GM19328 (cell line): ENCODE measurements at regions not wholly inside any gene's neighbourhood (a gene's known extent, or its start where the extent isn't known, plus 50 kb on each side); places are given as distances from the start of the nearest gene placed in this dataset.

ENCODE experiments used
- ATAC-seq: cut with Tn5 transposase; IDR thresholded peaks from one replicate; pipeline ENCODE4 v1.9.1; 2021; ENCODE audit warnings: mild to moderate bottlenecking, moderate library complexity; ENCODE audit not compliant: unreplicated experiment

DNA sequence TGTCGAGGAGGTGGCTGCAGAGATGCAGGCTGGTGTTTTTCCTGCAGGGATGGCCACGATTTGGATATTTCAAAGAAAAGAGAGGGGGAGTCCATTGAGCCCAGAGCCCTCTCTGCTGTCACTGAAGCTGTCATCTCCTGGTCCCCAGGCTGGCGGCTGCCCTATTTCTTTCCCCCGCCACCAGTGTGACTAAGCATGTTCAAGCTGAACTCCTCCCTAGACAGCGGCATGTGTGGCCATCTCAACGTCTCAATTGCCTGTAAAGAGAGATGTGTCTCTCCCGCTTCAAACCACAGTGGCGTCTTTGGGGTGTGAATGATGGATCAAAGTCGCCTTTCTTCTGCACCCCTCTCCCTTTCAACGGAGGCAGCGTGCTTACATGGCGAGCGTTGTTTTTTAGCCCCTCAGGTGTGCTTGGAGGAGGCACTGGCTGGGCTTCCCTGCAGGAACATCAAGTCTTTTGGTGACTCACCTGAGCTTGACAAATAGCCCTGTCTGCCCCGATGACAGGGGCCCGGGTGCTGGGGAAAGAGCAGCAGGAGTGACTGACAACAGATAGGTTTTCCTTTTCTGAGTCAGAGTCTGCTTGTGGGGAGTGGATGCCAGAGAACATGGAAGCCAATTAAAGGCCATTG is 346.4 kb upstream of the AJAP1 start:
- ATAC-seq: no peak

DNA sequence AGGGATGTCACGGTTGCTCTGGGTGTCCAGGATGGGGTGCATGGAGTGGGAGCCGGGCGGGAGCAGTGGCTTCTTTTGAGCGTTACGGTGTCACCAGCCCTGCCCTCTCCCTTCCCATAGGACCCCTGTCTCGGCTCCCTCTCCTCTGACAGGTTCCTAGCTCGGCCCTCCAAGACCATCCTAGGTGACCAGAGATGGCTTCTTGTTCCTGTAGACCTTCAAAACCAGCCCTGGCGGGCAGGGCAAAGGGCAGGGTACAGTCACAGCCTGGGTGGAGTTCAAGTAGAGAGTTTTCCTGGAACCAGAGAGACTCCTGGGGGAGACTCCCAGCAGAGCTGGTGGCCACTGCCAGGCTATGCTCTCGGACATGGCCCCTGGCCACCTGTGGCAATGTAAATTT is 345.6 kb upstream of the AJAP1 start:
- no peak for ATAC-seq

DNA sequence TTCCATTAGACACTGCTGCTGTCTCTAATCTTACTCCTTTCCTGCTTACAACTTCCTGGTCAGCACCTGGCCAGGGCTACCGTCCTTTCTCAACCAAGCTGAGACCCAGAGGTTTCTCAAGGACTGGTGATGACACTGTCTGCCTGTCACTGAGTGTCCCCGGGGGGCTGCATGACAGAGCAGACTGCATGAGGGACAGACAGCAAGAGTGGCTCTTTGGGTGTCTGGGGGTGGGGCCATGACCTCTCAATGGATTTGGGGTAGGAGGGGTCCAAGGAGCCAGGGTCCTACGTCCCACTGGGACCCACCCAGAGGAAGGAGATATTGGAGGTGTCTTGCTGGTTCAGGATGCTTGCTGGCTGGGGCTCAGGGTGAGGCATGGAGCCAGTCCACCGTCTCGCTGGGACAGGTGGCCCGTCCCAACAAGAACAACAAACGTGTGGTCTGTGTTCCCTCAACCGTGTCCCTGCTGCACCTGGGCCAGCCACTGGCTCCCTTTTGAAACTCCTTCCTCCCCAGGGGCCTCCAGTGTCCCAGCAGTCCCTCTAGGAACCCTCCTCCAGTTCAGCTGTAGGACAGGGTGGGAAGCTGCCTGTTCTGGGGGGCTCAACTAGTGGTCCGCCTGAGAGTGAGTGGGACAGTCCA is 344.6 kb upstream of the AJAP1 start:
- no peak for ATAC-seq

- ATAC-seq: no peak
Measured at GRCh38 chr1:4310396-4310923, 343.9 kb upstream of the AJAP1 start.

- ATAC-seq: no peak
Measured at GRCh38 chr1:4312024-4312423, 342.4 kb upstream of the AJAP1 start.

- ATAC-seq: no peak
Measured at GRCh38 chr1:4315202-4315601, 339.2 kb upstream of the AJAP1 start.

GRCh38 chr1:4317207-4317606 is 337.2 kb upstream of the AJAP1 start:
- no peak for ATAC-seq

DNA sequence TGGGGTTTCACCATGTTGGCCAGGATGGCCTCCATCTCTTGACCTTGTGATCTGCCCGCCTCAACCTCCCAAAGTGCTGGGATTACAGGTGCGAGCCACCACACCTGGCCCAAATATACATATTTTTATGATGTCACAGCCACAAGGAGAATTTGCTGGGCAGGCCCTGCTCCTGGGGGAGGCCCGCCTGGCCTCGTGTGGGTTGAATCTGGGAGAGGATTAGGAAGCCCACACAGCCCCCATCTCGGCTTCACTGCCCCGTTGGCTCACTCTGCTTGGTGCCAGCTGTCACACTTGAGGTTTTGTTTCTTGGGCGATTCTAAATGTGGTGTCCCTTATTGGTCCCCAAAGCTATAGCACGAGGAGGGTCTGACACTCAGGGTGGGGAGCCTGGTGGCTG is 335.7 kb upstream of the AJAP1 start:
- ATAC-seq: no peak

GRCh38 chr1:4319496-4319895 is 334.9 kb upstream of the AJAP1 start:
- no peak for ATAC-seq

DNA sequence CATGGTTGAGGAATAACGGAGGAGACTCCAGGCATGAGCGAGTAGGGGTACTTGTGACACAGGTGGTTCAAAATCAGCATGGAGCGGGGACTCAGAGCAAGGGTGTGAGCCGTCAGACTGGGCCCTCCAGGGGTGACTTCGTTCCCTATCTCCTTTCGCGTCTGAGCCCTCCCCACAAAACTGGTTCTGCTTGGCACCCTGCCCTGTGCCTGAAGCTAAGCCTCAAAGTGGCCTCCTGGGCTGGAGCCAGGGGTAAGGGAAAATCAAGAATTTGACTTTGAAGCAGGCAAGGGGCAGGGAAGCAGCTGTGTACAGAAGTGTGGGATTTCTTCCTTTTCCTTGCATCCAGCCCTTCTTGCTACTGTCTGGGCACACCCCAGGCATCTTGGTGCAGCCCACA is 331.5 kb upstream of the AJAP1 start:
- ATAC-seq: no peak

- ATAC-seq: no peak
Measured at GRCh38 chr1:4323309-4323708, 331.1 kb upstream of the AJAP1 start.

GRCh38 chr1:4324525-4324924 is 329.9 kb upstream of the AJAP1 start:
- no peak for ATAC-seq

- ATAC-seq: no peak
Measured at GRCh38 chr1:4327142-4327541, 327.3 kb upstream of the AJAP1 start.

- ATAC-seq: no peak
Measured at GRCh38 chr1:4328402-4329071, 325.9 kb upstream of the AJAP1 start.

GRCh38 chr1:4330805-4331766 is 323.3 kb upstream of the AJAP1 start:
- no peak for ATAC-seq

- ATAC-seq: no peak
Measured at GRCh38 chr1:4331767-4332163, 322.6 kb upstream of the AJAP1 start.

DNA sequence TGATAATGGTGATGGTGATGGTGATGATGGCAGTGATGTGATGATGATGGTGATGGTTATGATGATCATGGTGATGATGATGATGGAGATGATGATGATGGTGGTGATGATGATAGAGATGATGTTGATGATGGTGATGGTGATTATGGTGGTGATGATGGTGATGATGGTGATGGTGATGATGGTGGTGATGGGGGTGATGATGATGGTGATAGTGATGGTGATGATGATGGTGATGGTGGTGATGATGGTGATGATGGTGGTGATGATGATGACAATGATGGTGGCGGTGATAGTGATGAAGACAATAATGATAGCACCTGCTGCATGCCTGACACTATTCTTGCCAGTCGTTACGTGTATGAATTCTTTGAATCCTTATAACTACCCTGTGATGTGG is 317.9 kb upstream of the AJAP1 start:
- ATAC-seq: no peak

- ATAC-seq: no peak
Measured at GRCh38 chr1:4341421-4341820, 313.0 kb upstream of the AJAP1 start.

DNA sequence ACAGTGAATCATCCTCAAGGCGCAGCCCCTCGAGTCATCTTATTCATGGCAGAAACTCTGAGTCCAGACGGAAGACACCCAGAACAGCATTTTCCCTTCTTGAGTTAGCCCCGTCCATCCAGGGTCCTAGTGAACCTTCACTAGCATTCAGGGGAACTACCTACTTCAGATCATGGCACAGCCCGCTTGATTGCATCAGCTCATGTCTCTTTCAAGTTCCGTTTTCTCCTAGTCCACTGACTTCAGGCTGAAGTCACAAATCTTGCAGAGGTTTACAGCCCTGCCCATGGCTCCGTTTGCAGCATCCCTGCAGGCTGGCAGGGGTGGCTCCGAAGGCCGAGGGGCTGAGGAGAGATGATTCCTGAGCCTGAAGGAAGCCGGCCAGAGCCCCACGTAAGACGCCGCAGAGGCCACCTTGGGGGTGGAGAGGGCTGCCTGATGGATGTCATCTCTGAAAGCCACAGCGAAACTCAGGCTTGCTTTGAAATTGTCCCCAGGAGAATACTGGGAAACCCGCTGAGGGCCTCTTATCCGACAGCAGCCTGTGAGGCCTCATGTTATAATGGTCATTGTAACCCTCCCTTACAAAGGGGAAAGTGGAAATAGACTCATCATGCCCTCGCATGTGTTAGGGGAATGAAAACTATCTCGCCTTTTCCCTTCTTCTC is 310.2 kb upstream of the AJAP1 start:
- ATAC-seq: no peak

GRCh38 chr1:4345094-4345493 is 309.3 kb upstream of the AJAP1 start:
- ATAC-seq: no peak

GRCh38 chr1:4346131-4346530 is 308.3 kb upstream of the AJAP1 start:
- no peak for ATAC-seq
